Neural crest cell (in vitro differentiated cells): ENCODE measurements at regions not wholly inside any gene's neighbourhood (a gene's known extent, or its start where the extent isn't known, plus 50 kb on each side); places are given as distances from the start of the nearest gene placed in this dataset.
A peak's percentile ranks its signal among the peaks of the same experiment; 100 is the strongest.

Experiments used
- DNase-seq: peaks from one replicate; pipeline ENCODE4 v3.0.0; 2021; ENCODE audit warnings: low read depth, mixed read lengths, low spot score
- H3K27ac Mint-ChIP-seq: one replicate; pipeline ENCODE4 v1.8.0; 2021; ENCODE audit warnings: mild to moderate bottlenecking, mixed read lengths; ENCODE audit not compliant: unreplicated experiment
- H3K27me3 Mint-ChIP-seq: 2 replicates; pipeline ENCODE4 v1.8.0; 2021; ENCODE audit warnings: low read depth, mild to moderate bottlenecking, mixed read lengths
- H3K36me3 Mint-ChIP-seq: 2 replicates; pipeline ENCODE4 v1.8.0; 2021; ENCODE audit warnings: low read depth, mild to moderate bottlenecking, mixed read lengths
- H3K4me1 Mint-ChIP-seq: 2 replicates; pipeline ENCODE4 v1.8.0; 2021; ENCODE audit warnings: mixed read lengths
- H3K4me3 Mint-ChIP-seq: one replicate; pipeline ENCODE4 v1.8.0; 2021; ENCODE audit warnings: mild to moderate bottlenecking, mixed read lengths
- H3K9me3 Mint-ChIP-seq: 2 replicates; pipeline ENCODE4 v1.8.0; 2021; ENCODE audit warnings: mixed read lengths
- CTCF ChIP-seq: fragments of 200-600 bp; sonication (generic); conservative IDR thresholded peaks from 2 replicates; pipeline ENCODE4 v1.5.0; 2021; ENCODE audit warnings: antibody characterized with exemption, mild to moderate bottlenecking

- Mint-ChIP-seq H3K4me1 (peaks cover 11% of the 10 kb centered on the region), H3K27ac (no peak overlapping the region), H3K4me3 (no peak overlapping the region), H3K36me3 (no peaks in the 10 kb centered on the region), H3K27me3 (no peaks in the 10 kb centered on the region), H3K9me3 (no peaks in the 10 kb centered on the region)
- TF ChIP-seq CTCF = no peak
- no peak for DNase-seq
Observed at GRCh38 chr2:35857498-35857897, 498.1 kb upstream of the CRIM1 start.

- Mint-ChIP-seq H3K27me3 (no peaks in the 10 kb centered on the region), H3K36me3 (no peaks in the 10 kb centered on the region), H3K4me3 (no peak overlapping the region), H3K27ac (no peak overlapping the region), H3K4me1 (no peaks in the 10 kb centered on the region), H3K9me3 (no peaks in the 10 kb centered on the region)
- DNase-seq = no peak
- no peak for TF ChIP-seq CTCF
Observed at GRCh38 chr2:35831385-35831784, 524.2 kb upstream of the CRIM1 start.

- H3K36me3 Mint-ChIP-seq = no peaks in the 10 kb centered on the region
- H3K27me3 Mint-ChIP-seq = no peaks in the 10 kb centered on the region
- H3K4me1 Mint-ChIP-seq = no peaks in the 10 kb centered on the region
- no peak overlapping the region for H3K4me3 Mint-ChIP-seq
- no peak overlapping the region for H3K27ac Mint-ChIP-seq
- TF ChIP-seq CTCF = no peak
- H3K9me3 Mint-ChIP-seq = no peaks in the 10 kb centered on the region
- no peak for DNase-seq
Observed at GRCh38 chr2:35830833-35831232, 524.7 kb upstream of the CRIM1 start.

- H3K27ac Mint-ChIP-seq = no peak overlapping the region
- H3K4me3 Mint-ChIP-seq = no peak overlapping the region
- H3K4me1 Mint-ChIP-seq = peaks cover 6% of the 10 kb centered on the region
- no peaks in the 10 kb centered on the region for H3K9me3 Mint-ChIP-seq
- DNase-seq = no peak
- H3K27me3 Mint-ChIP-seq = peaks cover 2% of the 10 kb centered on the region
- no peak for TF ChIP-seq CTCF
- H3K36me3 Mint-ChIP-seq = no peaks in the 10 kb centered on the region
Observed at GRCh38 chr2:35827086-35827485, 528.5 kb upstream of the CRIM1 start.

GRCh38 chr2:35822716-35823115 is 532.9 kb upstream of the CRIM1 start:
- Mint-ChIP-seq H3K27me3 (peaks cover 6% of the 10 kb centered on the region), H3K4me1 (peaks cover 6% of the 10 kb centered on the region), H3K36me3 (no peaks in the 10 kb centered on the region), H3K9me3 (no peaks in the 10 kb centered on the region), H3K4me3 (no peak overlapping the region), H3K27ac (peak overlapping the region; percentile 23)
- TF ChIP-seq CTCF = no peak
- no peak for DNase-seq

GRCh38 chr2:35821675-35822074 is 533.9 kb upstream of the CRIM1 start:
- TF ChIP-seq CTCF = no peak
- DNase-seq = no peak
- Mint-ChIP-seq H3K36me3 (no peaks in the 10 kb centered on the region), H3K4me1 (peaks cover 6% of the 10 kb centered on the region), H3K27me3 (peaks cover 6% of the 10 kb centered on the region), H3K27ac (no peak overlapping the region), H3K9me3 (no peaks in the 10 kb centered on the region), H3K4me3 (no peak overlapping the region)
